ENCODE measurements at regions not wholly inside any gene's neighbourhood (a gene's known extent, or its start where the extent isn't known, plus 50 kb on each side); places are given as distances from the start of the nearest gene placed in this dataset.
"Not testable (repeated sequence)": the region's sequence is repeated elsewhere in the genome, so short reads cannot be mapped to it uniquely, and the experiment has no call there.

DNA sequence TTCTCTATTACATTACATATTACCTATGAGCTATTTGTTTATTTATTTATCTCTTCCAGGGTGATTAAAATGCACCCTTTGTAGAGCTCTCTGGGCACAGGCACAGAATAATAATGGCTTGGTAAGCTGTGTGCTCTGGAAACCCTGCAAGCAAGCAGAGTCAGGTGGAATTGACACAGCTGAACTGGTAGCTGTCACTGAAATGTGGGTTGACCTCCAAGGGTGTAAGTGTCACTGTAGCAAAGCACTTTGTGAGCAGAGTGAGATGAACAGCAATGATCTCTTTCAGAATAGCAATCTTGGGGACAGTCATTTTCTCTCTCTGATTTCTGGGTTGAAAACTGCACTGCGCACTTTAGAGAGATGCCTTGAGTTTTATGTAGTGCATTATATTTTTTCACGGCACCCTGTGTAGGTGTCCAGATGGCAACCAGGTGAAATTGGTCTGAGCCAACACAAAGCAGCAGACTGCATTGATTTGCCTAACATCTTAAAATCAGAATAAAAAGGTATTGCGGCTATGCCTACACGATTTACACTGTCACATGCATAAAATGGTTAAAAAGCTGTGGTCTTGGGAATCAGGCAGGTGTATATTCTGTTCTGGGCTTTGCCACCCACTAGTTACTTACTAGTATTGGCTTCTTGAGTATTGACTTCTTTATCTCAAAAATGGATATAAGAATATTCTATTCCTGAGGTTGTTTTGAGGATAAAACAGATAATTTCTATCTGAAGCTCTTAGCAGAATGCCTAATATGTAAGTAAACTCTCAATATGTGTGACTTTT lies 450.3 kb downstream of the RAPGEF2 start:
- DNase-seq = no peak

DNA sequence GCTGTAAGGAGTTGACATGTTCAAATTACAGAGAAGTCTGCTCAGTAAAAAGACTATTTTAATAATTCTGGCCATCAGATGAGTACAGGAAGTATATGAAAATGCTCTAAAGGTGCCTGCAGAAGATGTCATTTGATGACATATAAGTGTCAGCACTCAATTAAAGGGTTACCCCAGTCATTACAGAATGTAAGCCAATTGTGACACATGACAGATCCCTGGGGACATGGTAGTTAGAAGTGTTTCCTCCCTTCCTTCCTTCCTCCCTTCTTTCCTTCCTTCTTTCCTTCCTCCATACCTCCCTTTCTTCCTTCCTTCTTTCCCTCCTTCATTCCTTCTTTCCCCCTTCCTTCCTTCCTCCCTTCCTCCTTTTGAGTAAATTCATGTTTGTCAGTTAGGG lies 453.0 kb downstream of the RAPGEF2 start:
- DNase-seq = no peak

DNA sequence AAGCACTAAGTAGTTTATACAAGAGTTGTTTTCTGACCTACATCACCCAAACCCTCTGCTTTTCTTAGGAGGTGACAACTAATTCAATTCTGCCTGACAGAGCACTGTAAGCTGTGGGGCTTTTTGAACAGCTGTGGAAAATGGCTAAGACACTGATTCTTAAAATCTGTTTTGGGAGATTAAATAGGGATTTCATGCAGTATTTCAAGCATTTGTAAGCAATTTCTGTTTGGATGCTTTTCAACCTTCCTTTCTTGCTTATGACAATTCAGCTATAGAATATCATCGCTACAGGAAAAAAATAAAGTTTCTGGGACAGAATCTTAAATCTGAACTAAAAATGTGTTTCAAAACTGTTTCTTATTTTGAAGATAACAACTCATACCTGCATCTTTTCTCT lies 459.5 kb downstream of the RAPGEF2 start:
- no peak for DNase-seq

DNA sequence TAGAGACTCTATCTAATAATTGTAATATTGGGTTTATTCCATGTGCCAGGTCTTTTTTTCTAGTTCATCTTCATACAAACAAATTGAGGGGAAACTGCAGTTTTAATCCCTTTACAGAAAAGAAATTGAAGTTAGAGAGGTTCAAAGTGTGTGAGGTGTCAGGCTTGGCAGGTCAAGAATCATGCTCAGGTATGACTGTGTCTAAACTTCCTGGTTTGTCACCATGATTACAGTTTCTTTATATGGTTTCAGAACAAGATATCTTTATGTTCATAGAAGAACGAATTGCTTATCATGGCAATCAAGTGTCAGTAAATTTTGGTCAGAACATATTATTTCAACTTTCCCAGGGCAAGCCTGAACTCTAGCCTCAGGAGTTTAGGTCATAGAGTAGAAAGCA lies 460.4 kb downstream of the RAPGEF2 start:
- DNase-seq = no peak

DNA sequence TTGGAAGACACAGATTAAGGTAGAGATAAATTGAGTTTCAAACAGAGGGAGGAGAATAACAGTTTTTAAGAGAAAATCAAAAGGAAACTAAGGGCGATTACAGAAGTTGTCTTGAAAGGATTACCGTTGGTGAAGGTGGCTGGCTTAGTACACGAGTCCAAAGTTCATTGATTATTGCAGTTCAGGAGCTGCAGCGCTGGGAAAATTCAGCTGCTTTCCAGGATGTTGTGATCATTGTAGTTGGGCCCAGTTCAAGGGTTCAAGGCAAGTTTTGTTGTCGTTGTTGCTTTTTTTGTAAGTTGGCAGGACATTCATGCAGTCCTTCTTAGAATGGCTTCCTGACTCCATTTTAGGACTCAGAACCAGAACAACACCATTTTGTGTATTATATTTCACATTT lies 461.7 kb downstream of the RAPGEF2 start:
- DNase-seq = no peak

DNA sequence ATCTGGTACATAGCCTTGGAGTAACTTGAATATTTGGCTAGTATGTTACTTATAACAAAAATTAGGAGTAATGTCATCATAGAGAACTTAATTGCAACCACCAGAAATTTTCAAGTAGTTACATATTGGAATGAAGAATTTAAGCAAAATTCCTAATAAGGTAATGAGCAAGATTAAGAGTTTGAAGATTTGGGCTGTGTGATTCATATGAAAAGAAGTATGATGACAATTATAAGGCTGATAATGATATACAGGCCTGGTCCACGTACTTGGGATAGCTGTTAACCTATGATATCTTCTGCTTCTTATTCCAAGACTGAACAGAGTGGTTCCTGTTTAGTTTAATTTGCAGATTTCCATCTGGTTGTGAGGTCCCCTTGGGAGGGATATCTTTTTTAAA lies 463.9 kb downstream of the RAPGEF2 start:
- DNase-seq = no peak

DNA sequence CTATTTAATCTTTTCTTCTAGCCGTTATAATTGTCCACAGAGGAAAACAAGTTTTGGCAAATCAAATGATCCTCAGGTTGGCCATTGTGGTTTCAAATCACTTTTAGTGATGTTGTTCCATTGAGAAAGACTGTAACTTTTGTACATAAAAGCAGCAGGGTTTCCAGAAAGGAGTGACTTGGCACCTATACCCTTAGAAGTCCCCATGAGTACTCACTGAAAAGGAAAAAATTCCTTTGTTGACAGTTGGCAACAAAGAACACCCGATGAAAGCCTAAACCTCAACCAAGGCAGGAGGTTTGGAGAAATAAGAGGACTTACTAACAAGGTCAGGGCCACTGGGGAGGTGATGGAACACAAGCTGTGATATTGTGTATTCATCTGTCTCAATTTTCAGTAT lies 474.4 kb downstream of the RAPGEF2 start:
- no peak for DNase-seq

DNA sequence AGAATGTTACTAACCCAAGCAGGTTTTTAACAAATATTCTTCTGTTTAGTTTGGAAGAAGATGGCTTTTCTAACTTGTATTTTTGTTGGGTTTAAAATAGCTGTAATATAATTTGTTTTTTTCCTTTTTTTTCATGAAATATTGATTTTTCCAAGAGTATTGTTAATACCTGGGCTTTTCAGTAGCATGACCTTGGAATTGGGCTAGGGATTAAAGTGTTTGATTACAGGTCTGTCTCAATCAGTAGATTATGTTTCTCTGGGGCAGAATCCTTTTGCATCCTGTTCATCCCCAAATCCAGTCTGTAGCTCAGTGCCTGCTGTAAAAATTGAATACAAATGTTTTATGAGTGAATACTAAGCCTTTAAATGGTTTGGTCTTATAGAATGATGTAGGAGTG lies 479.8 kb downstream of the RAPGEF2 start:
- no peak for DNase-seq

DNA sequence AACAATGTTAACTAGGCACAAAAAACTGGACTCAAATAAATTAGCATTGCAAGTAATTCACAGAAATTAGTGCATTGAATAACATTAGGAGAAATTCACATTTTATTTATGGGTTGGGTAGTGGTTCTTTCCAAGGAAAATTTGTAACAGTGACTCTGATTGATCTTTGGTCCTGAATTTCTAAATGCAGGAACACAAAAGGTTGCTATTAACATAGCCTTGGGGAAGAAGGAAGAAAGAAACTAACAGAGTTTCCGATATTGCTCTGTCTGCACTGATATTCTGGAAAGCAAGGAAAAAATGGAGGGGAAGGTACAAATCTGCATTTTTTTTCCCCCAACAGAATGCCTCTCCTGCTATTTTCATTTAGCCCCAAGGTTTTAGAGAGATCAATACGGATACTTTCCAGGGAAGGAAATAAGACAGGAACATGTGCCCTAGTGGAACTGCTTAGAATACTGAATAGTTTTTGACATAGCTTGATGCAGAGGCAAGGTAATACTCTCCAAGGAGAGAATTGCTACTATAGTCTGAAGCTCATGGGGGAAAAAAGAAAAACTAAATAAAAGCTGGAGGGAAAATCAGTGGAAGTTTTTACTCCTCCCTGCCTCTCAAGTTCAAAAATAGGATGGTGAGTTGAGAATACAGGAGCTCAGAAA lies 490.1 kb downstream of the RAPGEF2 start:
- DNase-seq = no peak

DNA sequence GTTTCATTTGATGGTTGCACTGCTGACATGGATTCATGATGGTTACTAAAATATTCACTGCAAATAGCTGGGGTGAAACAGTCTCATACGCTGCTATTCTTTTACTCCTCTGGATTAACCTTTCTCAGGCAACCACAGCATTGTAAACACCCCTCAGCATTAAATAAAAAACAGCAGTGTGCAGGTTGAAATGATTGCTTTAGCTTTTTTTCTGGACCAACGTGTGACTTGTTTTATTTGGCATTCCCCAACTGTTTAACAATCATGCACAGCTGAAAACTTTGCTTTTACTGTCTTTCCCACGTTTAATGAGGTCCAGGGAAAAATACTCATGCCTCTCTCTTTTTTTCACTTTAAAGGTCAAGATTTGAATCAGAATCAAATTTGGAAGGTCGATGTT lies 490.8 kb downstream of the RAPGEF2 start:
- DNase-seq = no peak

DNA sequence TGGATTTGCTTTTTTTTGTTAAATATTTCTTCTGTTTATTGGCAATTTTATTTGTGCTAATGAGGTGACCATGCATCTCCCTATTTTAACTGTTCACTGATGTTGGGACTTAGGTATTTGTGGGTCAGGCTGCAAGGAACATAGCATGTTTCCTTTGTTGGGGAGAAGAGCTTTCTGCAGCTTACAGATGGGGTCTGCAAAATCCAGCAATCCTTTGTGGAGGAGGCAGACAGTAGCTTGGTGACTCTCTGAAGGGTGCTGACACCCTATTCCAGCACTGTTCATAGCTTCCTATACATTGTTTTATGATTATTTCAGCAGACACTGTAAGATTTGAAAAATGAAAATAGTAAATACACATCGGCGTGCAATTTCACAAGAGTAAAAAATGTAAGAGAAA lies 491.7 kb downstream of the RAPGEF2 start:
- DNase-seq = no peak

DNA sequence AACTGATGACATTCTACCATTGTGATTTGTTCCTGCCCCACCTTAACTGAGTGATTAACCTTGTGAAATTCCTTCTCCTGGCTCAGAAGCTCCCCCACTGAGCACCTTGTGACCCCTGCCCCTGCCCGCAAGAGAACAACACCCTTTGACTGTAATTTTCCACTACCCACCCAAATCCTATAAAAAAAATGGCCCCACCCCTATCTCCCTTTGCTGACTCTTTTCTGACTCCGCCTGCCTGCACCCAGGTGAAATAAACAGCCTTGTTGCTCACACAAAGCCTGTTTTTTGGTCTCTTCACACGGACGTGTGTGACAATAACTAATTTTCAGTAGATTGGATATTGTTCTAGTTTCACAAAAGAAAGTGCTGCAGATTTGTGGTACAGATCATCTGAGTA lies 492.2 kb downstream of the RAPGEF2 start:
- DNase-seq = not testable (repeated sequence)

DNA sequence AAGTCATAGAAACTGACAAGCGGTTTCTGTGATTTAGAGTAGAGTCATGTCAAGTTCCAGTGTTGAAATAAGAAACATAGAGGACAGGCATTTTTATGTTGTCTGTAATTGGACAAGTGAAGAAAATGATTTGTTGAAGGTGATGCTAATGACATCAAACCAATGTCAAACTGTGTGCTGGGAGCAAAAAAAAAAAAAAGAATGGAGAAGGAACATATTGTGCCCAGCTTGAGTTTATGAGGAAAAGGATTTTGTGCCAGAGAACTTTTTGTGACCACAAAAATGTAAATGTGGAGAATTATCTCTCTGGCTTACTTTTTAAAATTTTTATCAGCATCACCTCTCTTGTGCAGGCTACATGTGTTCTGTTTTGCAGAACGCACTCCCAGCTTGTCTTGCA lies 495.7 kb downstream of the RAPGEF2 start:
- DNase-seq = no peak

DNA sequence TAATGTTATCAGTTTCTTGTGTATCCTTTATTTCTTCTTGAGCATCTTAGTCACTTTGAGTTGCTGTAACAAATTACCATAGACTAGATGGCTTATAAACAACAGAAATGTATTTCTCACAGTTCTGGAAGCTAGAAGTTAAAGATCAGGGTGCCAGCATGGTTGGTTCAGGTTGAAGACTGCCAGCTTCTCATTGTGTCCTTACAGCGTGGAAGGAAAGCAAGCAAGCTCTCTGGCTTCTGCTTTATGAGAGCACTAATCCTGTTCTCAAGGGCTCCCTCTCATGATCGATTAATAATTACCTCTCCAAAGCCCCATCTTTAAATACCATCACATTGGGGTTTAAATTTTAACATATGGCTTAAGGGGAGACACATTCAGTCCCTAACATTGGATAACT lies 497.2 kb downstream of the RAPGEF2 start:
- DNase-seq = no peak

DNA sequence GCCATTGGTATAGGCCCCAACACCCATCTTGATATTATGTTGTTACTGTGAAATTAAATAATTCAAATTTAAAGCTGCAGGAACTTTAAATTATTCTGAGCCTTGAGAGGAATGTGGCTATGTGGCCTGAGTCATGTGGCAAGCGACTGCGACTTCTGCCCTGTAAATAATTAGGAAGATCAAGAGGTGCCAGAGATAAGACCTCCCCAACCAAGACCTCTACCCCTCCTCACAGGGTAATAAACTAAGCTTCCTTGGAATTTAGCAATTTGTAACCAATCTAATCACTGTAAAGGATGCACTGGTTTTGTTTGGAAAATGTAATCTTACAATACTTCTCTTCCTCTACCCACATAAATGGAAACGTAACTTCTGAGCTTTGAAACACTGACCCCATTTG lies 501.9 kb downstream of the RAPGEF2 start:
- DNase-seq = no peak

DNA sequence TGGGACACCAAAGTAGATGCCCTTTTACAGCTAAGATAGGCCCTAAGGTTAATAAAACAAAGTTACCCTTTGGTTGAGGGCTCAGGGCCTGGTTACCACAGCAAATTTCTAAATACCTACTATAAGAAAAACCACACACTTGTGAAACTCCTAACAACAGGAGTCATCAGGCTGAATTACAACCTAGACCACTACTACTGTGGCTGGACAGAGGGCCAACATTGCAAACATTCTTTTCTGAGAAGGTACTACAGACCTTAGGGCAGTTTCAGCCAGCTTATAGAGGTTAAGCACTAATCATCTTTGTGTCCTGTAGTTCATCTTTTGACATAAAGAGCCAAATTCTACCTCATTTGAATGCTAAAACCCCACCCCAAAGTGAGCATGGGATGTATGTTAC lies 504.0 kb downstream of the RAPGEF2 start:
- DNase-seq = no peak

DNA sequence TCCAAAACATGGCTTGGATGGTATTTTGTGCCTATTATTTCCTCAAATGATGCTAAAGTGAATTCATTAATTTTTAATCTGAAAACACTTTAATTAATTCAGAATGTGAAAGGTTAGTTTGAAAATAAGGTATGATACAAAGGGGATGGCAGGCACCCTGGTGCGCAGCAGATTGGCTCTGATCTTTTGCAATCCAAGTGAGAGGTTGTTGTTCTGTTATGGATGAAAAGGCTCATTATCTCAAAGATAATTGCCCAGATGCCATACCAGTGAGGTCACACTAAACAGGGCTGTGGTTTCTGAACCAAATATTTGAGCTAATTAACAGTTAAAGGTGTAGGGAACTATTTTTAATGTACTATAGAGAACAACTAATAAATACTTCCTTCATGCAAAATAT lies 504.9 kb downstream of the RAPGEF2 start:
- no peak for DNase-seq

DNA sequence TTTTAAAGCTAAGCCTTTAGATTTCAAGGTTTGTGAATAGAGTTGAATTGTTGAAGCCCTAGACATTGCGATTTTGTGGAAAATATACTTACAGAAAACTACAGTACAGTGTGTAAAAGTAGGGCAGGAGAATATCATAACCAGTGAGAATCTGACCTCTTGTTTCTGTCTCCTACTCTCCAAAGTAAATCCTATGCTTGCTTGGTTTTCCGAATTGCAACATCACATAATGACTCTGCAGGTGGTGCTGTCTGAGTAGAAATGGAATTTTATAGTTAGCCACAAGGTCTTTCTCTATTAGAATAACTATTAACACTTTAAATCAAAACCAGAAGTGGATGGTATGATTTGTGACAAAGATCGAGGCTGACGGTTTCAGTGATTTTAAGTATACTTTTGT lies 505.6 kb downstream of the RAPGEF2 start:
- DNase-seq = no peak

DNA sequence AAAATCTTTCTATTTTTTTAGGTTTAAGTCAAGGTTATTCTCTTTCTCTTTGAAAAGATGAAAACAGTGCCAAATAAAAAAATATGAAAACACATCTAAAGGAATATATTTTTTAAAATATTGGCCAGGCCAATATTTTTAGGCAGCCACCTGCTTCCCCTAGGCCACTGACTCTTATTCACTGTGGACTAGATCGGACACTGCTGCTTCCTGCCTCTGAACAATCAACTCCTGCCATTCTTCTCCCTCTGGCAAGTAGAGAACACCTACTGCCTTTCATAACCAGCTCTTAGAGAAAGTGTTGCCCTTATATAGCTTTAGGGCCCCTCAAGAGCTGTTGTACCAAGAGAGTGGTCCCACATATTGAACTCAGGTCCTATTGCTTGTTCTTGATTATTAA lies 529.2 kb downstream of the RAPGEF2 start:
- DNase-seq = no peak

DNA sequence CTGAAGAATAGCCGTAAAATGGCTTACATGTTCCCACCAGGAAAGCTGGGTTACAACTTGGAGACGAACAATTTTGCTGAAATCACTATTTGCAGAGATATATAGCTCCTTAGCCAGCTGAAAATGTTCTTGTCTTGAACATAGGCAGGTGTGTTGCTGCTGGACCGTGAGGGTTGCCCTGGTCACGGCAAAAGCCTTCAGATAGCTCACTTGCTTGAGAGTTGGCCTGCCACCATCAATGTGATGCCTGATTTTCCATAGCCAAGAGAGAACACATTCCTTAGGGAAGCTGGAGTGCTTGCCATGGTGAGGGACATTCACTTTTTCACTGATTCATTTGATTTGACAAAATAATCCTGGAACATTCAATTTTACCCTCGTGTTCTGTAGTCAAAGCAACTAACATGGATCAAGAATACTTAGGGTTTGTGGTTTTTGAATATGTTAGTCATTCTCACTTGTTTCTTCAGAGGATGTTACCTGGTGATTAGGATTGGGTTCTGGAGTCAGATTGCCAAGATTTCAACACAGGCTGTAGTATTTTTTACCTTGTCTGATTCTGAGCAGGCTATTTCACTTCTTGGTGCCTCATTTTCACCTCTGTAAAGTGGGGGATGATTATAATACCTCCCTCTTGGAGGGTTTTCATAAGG lies 536.9 kb downstream of the RAPGEF2 start:
- no peak for DNase-seq

DNA sequence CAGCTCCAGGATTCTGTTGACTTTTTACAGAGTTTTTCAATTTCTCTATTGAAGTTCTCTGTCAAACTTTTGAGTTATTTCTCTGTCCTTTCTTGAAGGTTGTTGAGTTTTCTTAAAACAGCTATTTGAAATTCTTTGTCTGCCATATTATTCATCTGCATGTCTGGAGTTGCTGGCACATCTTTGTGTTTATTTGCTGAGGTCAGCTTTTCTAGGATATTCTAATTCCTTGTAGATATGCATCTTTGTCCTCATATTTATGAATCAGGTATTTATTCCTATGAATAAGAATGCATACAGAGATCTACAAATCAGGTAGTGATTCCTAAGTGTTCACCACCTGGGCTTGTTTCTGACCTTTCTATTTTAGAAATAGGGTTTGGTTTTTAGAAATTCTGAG lies 546.4 kb downstream of the RAPGEF2 start:
- DNase-seq = no peak

DNA sequence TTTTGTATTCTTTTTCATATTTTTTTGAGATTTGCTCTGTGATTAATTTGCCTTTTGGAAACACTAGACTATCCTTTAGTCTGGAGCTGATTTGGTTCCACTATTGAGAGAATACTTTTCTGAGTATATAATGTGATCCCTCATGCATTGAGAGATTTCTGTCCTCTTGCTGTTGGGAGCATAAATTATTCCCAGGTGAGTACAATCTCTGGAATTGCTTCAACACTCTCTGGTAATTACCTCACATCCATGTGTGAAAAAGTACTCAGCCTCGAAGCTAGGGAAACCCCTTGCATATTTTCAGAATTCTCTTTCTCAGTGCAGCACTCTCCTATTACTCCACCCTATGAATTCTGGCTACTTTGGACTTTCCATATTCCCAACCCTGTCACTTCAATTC lies 550.0 kb downstream of the RAPGEF2 start:
- DNase-seq = no peak

DNA sequence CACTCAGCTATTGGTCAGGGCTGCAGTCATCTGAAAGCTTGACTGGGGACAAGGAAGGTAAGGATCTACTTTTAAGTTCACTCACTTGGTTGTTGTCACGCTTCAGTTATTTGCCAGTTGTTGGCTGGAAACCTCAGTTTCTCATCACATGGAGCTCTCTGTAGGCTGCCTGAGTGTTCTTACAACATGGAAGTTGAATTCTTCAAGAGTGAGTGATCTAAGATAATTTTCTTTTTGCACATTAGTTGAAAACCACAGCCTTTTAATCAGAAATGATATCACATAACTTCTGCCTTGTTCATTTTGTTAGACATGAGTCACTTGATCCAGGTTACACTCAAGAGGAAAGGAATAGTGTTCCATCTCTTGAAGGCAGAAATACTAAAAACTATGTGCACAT lies 552.7 kb downstream of the RAPGEF2 start:
- no peak for DNase-seq

DNA sequence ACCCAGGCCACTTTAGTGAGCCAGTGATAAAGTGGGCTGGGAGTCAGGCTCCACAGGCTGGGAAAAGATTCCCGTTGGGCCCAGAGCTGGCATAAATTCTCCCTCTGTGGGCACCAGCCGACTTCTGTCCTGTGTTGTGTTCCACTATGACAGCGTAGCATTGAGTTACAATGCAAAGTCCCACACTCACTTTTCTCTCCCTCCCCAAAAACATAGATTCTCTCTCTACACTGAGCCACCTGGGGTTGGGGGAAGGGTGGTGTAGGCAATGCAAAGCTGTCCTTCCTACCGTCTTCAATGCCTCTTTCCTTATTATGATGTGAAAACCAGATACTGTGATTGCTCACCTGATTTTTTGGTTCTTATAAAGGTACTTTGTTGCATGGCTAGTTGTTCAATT lies 566.2 kb downstream of the RAPGEF2 start:
- DNase-seq = no peak

Data from T-helper 2 cell (primary cell).